ENCODE measurements at regions not wholly inside any gene's neighbourhood (a gene's known extent, or its start where the extent isn't known, plus 50 kb on each side); places are given as distances from the start of the nearest gene placed in this dataset.
"Not testable (repeated sequence)": the region's sequence is repeated elsewhere in the genome, so short reads cannot be mapped to it uniquely, and the experiment has no call there.

GRCh38 chr13:73532987-73533510, 474.2 kb downstream of the KLF5 start:
- DNase-seq (ENCODE audit: low read depth in 2 of 2, low spot score in 1 of 2) = no peak

- no peak for DNase-seq (ENCODE audit: low read depth in 2 of 2, low spot score in 1 of 2)
Observed at GRCh38 chr13:73532582-73532981, 473.8 kb downstream of the KLF5 start.

DNA sequence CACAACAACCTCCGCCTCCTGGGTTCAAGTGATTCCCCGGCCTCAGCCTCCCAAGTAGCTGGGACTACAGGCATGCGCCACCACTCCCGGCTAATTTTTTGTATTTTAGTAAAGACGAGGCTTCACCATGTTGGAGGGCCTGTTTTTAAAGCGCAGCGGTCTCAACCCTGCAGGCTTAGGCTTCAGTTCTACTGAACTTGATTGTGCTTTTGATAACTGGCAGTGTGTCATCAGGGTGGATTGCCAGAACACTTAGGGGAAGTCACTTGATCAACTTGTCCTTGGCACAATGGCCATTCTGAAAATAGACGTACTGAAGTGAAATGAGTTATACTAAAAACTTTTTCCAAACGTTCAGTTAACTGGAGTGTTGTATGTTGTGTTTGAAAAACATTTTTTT, 472.2 kb downstream of the KLF5 start:
- no peak for DNase-seq (ENCODE audit: low read depth in 2 of 2, low spot score in 1 of 2)

DNA sequence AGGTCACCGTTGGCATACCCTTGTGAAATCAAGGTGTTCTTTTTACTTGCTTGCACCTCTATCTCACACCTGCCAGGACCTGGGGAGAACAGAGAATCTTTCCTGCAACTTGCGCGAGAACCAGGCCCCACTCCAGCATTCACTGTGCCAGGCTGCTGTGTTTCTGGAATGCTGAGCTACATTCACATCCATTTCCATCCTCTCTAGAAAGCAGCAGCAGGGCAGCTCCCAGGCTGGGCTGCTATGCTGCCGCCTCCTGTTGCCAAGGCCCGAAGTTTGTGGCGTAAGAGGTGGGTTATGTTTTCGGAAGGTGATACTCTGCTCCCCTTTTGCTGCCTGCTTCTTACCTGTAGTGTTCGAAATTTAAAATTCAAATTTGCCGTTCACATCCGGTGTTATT, 464.1 kb downstream of the KLF5 start:
- no peak for DNase-seq (ENCODE audit: low read depth in 2 of 2, low spot score in 1 of 2)

DNA sequence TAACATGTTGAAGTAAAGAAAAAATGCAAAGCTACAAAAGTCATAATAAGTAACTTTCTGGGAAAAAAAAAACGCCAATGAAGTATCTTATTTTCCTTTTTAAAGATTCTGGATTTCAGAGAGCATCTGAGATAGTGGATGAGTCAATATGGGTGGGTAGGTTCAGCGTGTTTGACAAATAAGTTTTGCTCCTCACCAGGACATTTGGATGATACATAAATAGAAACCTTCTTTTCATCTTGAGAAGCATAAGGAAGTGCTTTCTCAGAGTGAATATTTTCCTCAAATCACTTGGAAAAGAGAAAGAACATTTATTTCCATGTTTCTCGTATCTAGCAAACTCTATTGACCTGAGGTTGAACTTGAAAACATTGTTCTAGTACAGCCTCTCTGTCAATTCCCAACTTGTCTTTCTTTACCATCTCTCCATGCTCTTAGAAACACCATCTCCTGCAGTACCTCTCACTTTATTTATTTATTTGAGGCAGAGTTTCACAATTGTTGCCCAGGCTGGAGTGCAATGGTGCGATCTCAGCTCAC, 463.2 kb downstream of the KLF5 start:
- DNase-seq (ENCODE audit: low read depth in 2 of 2, low spot score in 1 of 2) = no peak

DNA sequence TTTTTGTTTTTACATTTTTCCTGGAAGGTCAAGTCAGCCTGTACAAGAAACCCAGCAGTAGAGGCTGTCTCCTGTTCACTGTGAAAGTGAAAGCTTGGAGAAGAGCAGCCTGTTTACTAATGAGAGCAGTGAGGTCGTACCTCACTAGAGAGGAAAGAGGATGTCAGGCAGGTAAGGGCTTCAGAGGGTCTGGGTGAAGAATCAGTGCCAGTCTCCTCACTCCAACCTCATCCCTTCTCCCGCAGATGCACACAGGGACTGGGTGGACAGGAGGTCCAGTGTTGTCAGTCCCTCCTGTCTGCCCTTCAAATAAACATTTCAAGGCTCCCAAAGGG, 462.5 kb downstream of the KLF5 start:
- DNase-seq (ENCODE audit: low read depth in 2 of 2, low spot score in 1 of 2) = no peak

DNA sequence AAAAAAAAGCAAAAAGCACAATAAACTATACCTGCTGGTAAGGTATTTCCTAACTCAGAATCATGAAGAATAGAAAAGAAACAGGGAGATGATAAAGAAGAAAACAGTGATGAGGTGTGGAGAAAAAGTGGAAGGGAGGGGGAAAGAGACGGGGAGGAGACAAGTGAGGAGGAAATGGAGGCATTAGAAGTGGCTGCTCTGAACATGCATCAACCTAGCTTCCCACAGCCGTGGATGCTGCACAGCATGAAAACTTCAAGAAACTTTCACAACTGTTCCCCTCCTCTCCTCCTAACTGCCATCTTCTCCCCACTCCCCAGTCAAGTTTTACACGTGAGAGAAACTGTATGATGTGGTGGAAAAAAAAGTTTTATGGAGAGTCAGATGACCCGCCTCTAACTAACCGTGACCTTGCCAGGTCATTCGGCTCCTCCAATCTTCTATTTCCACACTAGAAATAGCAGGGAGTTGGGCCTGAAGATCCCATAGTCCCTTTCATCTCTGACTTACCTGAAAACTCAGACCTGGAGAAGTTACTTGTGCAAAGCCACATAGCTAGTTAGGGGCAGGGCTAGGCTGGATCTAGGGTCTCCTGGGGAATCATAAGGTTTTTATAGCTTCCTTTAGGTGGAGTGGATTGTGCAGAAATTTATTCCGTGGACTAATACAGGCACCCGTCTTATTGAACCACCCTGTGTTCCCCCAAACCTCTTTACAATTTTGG, 461.9 kb downstream of the KLF5 start:
- no peak for DNase-seq (ENCODE audit: low read depth in 2 of 2, low spot score in 1 of 2)

DNA sequence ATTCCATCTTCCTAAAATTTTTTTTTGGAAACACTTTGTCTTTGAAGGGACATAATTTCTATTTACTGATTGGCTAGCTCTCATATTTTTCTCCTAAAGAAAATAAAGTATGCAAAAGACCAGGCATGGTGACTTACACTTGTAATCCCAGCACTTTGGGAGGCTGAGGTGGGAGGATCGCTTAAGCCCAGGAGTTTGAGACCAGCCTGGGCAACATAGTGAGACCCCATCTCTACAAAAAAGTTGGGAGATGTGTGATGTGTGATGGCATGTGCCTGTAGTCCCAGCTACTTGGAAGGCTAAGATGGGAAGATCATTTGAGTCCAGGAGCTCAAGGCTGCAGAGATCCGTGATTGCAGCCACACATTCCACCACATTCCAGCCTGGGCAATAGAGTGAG, 461.3 kb downstream of the KLF5 start:
- DNase-seq (ENCODE audit: low read depth in 2 of 2, low spot score in 1 of 2) = not testable (repeated sequence)

DNA sequence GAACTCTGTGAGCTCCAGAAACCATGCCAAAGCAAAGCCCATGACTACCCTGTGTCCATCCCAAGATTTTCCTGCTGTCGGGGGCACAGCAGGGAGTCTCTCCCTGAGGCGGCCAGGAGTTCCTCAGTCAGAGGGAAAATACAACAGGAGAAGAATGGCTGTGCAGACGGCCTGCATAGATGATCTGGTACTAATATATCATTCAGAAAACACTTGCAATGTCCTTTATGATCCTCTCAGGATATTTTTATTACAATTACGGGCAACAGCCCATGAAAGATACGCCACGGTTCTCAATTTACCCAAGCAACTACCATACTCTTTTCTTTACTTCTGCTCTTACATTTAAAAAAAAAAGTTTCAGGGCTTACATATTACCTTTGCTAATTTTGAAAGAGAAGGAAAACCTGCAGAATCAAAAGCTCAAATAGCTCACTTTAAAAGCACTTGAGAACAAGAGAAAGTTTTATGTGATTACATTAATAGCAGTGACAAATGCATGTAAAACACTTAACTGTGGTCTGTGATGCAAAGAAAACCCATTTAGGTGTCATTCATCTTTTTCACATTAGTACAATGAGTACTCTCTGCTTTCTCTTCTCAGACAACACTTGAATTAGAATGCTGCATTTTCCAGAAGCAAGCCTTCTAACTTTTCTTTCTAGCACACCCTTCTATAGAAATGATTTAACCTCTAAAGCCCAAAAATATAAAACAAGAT, 460.8 kb downstream of the KLF5 start:
- DNase-seq (ENCODE audit: low read depth in 2 of 2, low spot score in 1 of 2) = no peak

DNA sequence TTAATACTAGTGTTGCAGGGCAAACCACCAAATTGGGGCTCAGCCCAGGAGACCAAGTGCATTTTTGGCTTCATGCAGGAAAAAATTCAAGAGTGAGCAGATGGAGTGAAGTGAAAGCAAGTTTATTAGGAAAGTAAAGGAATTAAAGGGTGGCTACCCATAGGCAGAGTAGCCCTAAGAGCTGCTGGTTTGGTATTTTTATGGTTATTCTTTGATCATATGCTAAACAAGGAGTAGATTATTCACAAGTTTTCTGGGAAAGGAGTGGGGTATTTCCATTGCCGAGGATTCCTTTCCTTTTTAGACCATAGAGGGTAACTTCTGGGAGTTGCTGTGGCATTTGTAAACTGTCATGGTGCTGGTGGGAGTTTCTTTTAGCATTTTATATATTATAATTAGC, 459.0 kb downstream of the KLF5 start:
- DNase-seq (ENCODE audit: low read depth in 2 of 2, low spot score in 1 of 2) = no peak

- DNase-seq (ENCODE audit: low read depth in 2 of 2, low spot score in 1 of 2) = no peak
Observed at GRCh38 chr13:73516731-73517130, 457.9 kb downstream of the KLF5 start.

GRCh38 chr13:73514208-73514607, 455.4 kb downstream of the KLF5 start:
- DNase-seq (ENCODE audit: low read depth in 2 of 2, low spot score in 1 of 2) = no peak

DNA sequence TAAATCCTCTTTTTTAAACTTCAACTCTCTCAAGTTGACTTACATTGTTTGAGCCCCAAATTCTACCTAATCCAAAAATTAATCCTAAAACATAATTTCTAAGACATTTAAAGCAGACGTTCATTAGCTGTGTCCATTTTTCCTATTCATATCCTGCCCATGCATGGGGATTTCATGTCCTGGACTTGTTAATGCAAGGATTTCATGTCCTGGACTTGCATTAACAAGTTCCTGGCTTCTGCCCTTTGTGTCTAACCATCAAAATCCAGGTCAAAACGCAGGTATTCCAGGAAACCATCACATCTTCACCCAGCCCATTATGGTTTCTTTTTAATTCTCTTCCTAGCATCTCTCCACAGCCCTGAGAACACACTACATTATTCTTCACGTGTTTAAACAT, 454.9 kb downstream of the KLF5 start:
- no peak for DNase-seq (ENCODE audit: low read depth in 2 of 2, low spot score in 1 of 2)

DNA sequence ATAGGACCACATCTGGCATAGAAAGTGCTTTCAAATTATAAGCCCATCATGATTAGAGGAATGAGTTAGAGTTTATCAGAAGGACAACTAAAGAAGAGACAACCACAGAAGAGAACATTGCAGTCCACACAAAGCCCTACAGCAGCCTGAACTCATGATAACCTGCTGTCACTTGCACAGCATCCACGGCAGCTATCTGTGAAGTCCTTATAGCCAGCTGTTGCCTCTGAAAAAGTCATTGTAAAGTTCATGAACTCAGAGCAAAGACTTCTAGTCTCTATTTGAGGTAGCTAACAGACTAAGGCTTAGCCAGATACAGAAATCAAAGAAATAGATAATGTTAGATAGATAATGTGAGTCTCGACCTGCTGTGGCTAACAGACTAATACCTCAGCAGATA, 450.0 kb downstream of the KLF5 start:
- DNase-seq (ENCODE audit: low read depth in 2 of 2, low spot score in 1 of 2) = no peak

GRCh38 chr13:73505376-73505890, 446.6 kb downstream of the KLF5 start:
- DNase-seq (ENCODE audit: low read depth in 2 of 2, low spot score in 1 of 2) = no peak

DNA sequence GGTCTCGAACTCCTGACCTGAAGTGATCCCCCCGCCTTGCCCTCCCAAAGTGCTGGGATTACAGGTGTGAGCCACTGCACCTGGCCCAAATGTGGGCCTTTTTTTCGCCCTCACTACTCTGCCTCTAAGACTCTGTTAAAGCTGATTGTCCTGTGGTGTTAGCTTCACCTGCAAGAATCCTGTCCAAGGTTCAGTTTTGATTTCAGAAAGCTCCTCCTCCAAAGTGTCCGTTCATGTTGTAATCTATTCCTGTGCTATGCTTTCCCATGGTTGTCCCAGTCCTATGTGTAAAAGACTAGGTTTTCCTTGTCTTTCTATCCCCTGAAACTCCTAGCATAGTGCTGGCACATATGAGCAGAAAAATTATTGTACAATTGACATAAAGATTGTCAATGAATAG, 440.9 kb downstream of the KLF5 start:
- DNase-seq (ENCODE audit: low read depth in 2 of 2, low spot score in 1 of 2) = no peak

DNA sequence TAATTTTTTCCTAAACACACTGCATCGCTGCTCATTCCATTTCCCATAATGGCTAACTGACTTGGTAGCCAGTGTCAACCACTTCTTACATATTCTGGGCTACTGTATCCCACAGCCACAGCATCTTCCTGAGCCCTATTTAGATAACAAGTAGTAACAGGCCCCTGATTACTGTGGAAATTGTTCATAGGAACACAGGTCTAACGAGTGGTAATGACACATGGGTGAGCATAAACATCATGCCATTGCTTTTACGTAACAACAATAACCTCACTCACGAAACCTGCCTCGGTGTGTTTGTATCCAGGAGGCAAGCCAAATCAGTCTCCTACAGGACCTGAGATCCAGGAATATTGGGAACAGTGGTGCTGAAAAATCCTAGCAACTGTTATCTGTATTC, 438.6 kb downstream of the KLF5 start:
- no peak for DNase-seq (ENCODE audit: low read depth in 2 of 2, low spot score in 1 of 2)

DNA sequence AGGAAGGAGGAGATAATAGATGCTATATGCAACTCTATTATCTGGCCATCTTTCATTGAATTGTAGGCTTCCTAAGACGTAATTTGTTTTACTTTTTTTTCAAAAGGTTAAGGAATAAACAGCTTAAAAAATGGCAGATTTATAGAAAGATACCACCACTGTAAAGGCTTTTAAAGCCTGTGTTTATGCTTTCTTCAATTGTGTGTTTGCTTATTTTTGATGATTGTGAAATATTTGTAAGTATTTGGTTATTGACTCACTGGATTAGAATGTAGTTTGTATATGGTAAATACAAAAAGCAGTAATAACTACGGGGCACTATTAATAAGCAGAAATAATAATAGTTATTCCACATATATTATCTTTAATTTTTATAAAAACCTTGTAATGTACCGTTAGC, 437.9 kb downstream of the KLF5 start:
- no peak for DNase-seq (ENCODE audit: low read depth in 2 of 2, low spot score in 1 of 2)

GRCh38 chr13:73492811-73493210, 434.0 kb downstream of the KLF5 start:
- DNase-seq (ENCODE audit: low read depth in 2 of 2, low spot score in 1 of 2) = no peak

DNA sequence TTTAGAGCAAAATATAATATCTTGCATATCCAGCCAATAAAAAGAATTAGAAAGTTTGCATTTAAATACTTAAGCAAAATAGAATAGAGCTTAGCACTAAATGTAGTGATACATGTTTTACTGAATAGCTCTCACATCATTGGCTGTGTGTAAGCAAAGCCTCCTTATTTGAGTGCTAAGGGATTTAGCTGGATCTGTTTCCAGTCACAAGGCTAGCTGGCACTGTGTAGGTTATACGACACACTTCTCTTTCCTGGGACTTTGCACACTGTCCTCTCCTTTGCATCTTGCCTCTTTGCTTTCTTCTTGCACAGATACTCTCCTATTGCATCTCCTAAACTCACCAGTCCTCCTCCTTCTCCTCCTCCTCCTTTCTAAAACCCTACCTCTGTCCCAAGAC, 423.8 kb downstream of the KLF5 start:
- DNase-seq (ENCODE audit: low read depth in 2 of 2, low spot score in 1 of 2) = no peak

- no peak for DNase-seq (ENCODE audit: low read depth in 2 of 2, low spot score in 1 of 2)
Observed at GRCh38 chr13:73481886-73482445, 423.2 kb downstream of the KLF5 start.

Data from stimulated activated CD8-positive, alpha-beta memory T cell treated with anti-CD3 and anti-CD28 coated beads, Interleukin-4, amount 100 ng/mL, for 4 hours (primary cell).